Nephron (organoid): ENCODE measurements at regions not wholly inside any gene's neighbourhood (a gene's known extent, or its start where the extent isn't known, plus 50 kb on each side); places are given as distances from the start of the nearest gene placed in this dataset.
"Not testable (repeated sequence)": the region's sequence is repeated elsewhere in the genome, so short reads cannot be mapped to it uniquely, and the experiment has no call there.

Experiments used
- H3K27ac Mint-ChIP-seq, 3 experiments: 2 replicates each; pipeline ENCODE4 v1.8.0; 2020; ENCODE audit warnings: mixed read lengths in 3 of 3, mild to moderate bottlenecking in 2 of 3, moderate library complexity in 1 of 3
- H3K27me3 Mint-ChIP-seq: 2 replicates; pipeline ENCODE4 v1.8.0; 2021; ENCODE audit warnings: low read depth, mild to moderate bottlenecking, moderate library complexity, mixed read lengths
- H3K36me3 Mint-ChIP-seq: 2 replicates; pipeline ENCODE4 v1.8.0; 2020; ENCODE audit warnings: low read depth, mixed read lengths
- H3K4me1 Mint-ChIP-seq: 2 replicates; pipeline ENCODE4 v1.8.0; 2020; ENCODE audit warnings: mixed read lengths
- H3K4me3 Mint-ChIP-seq, 3 experiments: 2 replicates each; pipeline ENCODE4 v1.8.0; 2020; ENCODE audit warnings: mild to moderate bottlenecking in 3 of 3, mixed read lengths in 3 of 3, moderate library complexity in 2 of 3
- H3K9me3 Mint-ChIP-seq: 2 replicates; pipeline ENCODE4 v1.8.0; 2020; ENCODE audit warnings: mixed read lengths
- CTCF ChIP-seq, 3 experiments: fragments of 200-600 bp; sonication (generic); IDR thresholded peaks; one replicate each; pipeline ENCODE4 v1.5.0; 2021; ENCODE audit warnings: antibody characterized with exemption in 3 of 3; ENCODE audit not compliant: unreplicated experiment in 3 of 3

- Mint-ChIP-seq H3K36me3 (no peaks in the 10 kb centered on the region), H3K27me3 (no peaks in the 10 kb centered on the region), H3K9me3 (peaks cover 3% of the 10 kb centered on the region), H3K4me1 (peaks cover 41% of the 10 kb centered on the region), H3K27ac (peak overlapping the region; percentile 88 to 98 (median 90)), H3K4me3 (peak overlapping the region in 2 of 3 experiments; percentile 46 to 53)
- TF ChIP-seq CTCF (IDR thresholded peaks at IDR 0.05; ENCODE audit: unreplicated experiment in 3 of 3): no peak
Measured at GRCh38 chr10:4242561-4243035, 457.6 kb upstream of the KLF6 start.

- peaks cover 5% of the 10 kb centered on the region for H3K36me3 Mint-ChIP-seq
- no peak for TF ChIP-seq CTCF (IDR thresholded peaks at IDR 0.05; ENCODE audit: unreplicated experiment in 3 of 3)
- H3K4me3 Mint-ChIP-seq: peak overlapping the region; percentile 22 to 60 (median 56)
- no peaks in the 10 kb centered on the region for H3K27me3 Mint-ChIP-seq
- H3K4me1 Mint-ChIP-seq: peaks cover 39% of the 10 kb centered on the region
- H3K9me3 Mint-ChIP-seq: peaks cover 11% of the 10 kb centered on the region
- H3K27ac Mint-ChIP-seq: peak overlapping the region; percentile 90 to 98 (median 91)
Measured at GRCh38 chr10:4241724-4242345, 456.8 kb upstream of the KLF6 start.

- Mint-ChIP-seq H3K4me1 (peaks cover 34% of the 10 kb centered on the region), H3K27ac (peak overlapping the region; percentile 90 to 98 (median 91)), H3K4me3 (peak overlapping the region in 1 of 3 experiments; percentile 32), H3K36me3 (peaks cover 6% of the 10 kb centered on the region), H3K9me3 (peaks cover 16% of the 10 kb centered on the region), H3K27me3 (no peaks in the 10 kb centered on the region)
- TF ChIP-seq CTCF (IDR thresholded peaks at IDR 0.05; ENCODE audit: unreplicated experiment in 3 of 3): no peak
Measured at GRCh38 chr10:4240608-4241197, 455.7 kb upstream of the KLF6 start.

- no peak for TF ChIP-seq CTCF (IDR thresholded peaks at IDR 0.05; ENCODE audit: unreplicated experiment in 3 of 3)
- no peaks in the 10 kb centered on the region for H3K27me3 Mint-ChIP-seq
Measured at GRCh38 chr10:4239186-4239585, 454.2 kb upstream of the KLF6 start.

GRCh38 chr10:4236905-4237304, 451.9 kb upstream of the KLF6 start:
- not testable (repeated sequence) for H3K4me3 Mint-ChIP-seq
- H3K36me3 Mint-ChIP-seq: peaks cover 12% of the 10 kb centered on the region

More at GRCh38 chr10:4239186-4239585, 454.2 kb upstream of the KLF6 start:
- Mint-ChIP-seq H3K36me3 (peaks cover 6% of the 10 kb centered on the region), H3K4me1 (peaks cover 34% of the 10 kb centered on the region), H3K27ac (no peak overlapping the region), H3K9me3 (peaks cover 23% of the 10 kb centered on the region), H3K4me3 (no peak overlapping the region)

GRCh38 chr10:4234661-4235060, 449.7 kb upstream of the KLF6 start:
- H3K9me3 Mint-ChIP-seq: peaks cover 36% of the 10 kb centered on the region
- peaks cover 12% of the 10 kb centered on the region for H3K36me3 Mint-ChIP-seq
- no peak for TF ChIP-seq CTCF (IDR thresholded peaks at IDR 0.05; ENCODE audit: unreplicated experiment in 3 of 3)
- H3K27me3 Mint-ChIP-seq: no peaks in the 10 kb centered on the region
- H3K4me1 Mint-ChIP-seq: no peaks in the 10 kb centered on the region
- H3K27ac Mint-ChIP-seq: no peak overlapping the region
- no peak overlapping the region for H3K4me3 Mint-ChIP-seq

More at GRCh38 chr10:4236905-4237304, 451.9 kb upstream of the KLF6 start:
- peaks cover 34% of the 10 kb centered on the region for H3K9me3 Mint-ChIP-seq
- H3K27ac Mint-ChIP-seq, H3K27me3 Mint-ChIP-seq: not testable (repeated sequence)
- H3K4me1 Mint-ChIP-seq: peaks cover 16% of the 10 kb centered on the region
